ENCODE measurements at regions not wholly inside any gene's neighbourhood (a gene's known extent, or its start where the extent isn't known, plus 50 kb on each side); places are given as distances from the start of the nearest gene placed in this dataset.

GRCh38 chr7:9835199-9835598, 1138.5 kb upstream of the PHF14 start:
- intact Hi-C loops (cut with micrococcal nuclease; ENCODE audit: unreplicated experiment) = no loop called here
- CTCF ChIA-PET = interaction anchor here (0.5 kb wide), 1 partner anchor 1196 kb away, joined by 11 read pairs; no protein-coding TSS in a partner anchor
- no peaks in the 10 kb centered on the region for H3K27me3 ChIP-seq (ENCODE audit: insufficient read depth, low read depth)

DNA sequence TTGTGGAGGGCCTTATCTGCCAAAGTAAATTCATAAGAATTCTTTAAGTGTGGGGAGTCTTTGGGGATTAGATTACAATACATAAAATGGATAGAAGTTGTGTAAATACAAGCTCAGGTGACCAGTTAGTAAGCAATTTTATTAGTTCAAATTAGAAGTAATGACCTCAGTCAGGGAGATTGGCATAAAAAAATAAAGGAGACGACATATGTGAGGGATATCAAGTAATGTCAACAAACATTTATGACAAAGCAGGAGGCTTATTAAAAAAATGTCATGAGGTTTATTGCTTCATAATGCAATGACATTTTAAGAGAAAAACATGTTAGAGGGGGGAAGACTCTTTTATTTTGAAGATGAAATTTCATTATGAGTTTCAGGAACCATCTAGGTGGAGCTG, 1137.0 kb upstream of the PHF14 start:
- no peaks in the 10 kb centered on the region for H3F3A ChIP-seq (ENCODE audit: insufficient read depth, low read depth)
- H3K4me2 ChIP-seq = no peak overlapping the region
- TF ChIP-seq, protein P1, sequence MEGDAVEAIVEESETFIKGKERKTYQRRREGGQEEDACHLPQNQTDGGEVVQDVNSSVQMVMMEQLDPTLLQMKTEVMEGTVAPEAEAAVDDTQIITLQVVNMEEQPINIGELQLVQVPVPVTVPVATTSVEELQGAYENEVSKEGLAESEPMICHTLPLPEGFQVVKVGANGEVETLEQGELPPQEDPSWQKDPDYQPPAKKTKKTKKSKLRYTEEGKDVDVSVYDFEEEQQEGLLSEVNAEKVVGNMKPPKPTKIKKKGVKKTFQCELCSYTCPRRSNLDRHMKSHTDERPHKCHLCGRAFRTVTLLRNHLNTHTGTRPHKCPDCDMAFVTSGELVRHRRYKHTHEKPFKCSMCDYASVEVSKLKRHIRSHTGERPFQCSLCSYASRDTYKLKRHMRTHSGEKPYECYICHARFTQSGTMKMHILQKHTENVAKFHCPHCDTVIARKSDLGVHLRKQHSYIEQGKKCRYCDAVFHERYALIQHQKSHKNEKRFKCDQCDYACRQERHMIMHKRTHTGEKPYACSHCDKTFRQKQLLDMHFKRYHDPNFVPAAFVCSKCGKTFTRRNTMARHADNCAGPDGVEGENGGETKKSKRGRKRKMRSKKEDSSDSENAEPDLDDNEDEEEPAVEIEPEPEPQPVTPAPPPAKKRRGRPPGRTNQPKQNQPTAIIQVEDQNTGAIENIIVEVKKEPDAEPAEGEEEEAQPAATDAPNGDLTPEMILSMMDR (conservative IDR thresholded peaks at IDR 0.05) = no peak
- no peak for TF ChIP-seq EZH2 (IDR thresholded peaks at IDR 0.05; ENCODE audit: low read depth)
- no peak overlapping the region for H3K27ac ChIP-seq
- H3K9me3 ChIP-seq (ENCODE audit: insufficient read depth, low read depth) = no peaks in the 10 kb centered on the region
- H4K20me1 ChIP-seq (ENCODE audit: insufficient read depth) = no peaks in the 10 kb centered on the region
- H3K4me1 ChIP-seq (replicated peaks; ENCODE audit: insufficient read depth) = no peaks in the 10 kb centered on the region
- H3K36me3 ChIP-seq (ENCODE audit: low read depth) = no peaks in the 10 kb centered on the region
- no peaks in the 10 kb centered on the region for H3K9me2 ChIP-seq (ENCODE audit: insufficient read depth)
- no peak overlapping the region for H2AFZ ChIP-seq
- DNase-seq = no peak
- H3K79me2 ChIP-seq (ENCODE audit: low read depth) = no peaks in the 10 kb centered on the region
- ChIA-PET CTCF (no interaction called here), POLR2A (ENCODE audit: unreplicated experiment) (no interaction called here)
- intact Hi-C loops (cut with micrococcal nuclease; ENCODE audit: unreplicated experiment) = no loop called here
- no TSS peak for BruUV-seq (replicated peaks)
- H3K27me3 ChIP-seq (ENCODE audit: insufficient read depth, low read depth) = no peaks in the 10 kb centered on the region
- H3K4me3 ChIP-seq = no peak overlapping the region

More at GRCh38 chr7:9835199-9835598, 1138.5 kb upstream of the PHF14 start:
- Histone ChIP-seq H4K20me1 (ENCODE audit: insufficient read depth) (no peaks in the 10 kb centered on the region), H3K4me2 (no peak overlapping the region), H3K9me2 (ENCODE audit: insufficient read depth) (no peaks in the 10 kb centered on the region), H3K27ac (no peak overlapping the region), H3K4me1 (replicated peaks; ENCODE audit: insufficient read depth) (no peaks in the 10 kb centered on the region), H3K79me2 (ENCODE audit: low read depth) (no peaks in the 10 kb centered on the region), H3K9me3 (ENCODE audit: insufficient read depth, low read depth) (no peaks in the 10 kb centered on the region; the same call in 1 of the 2 replicates), H3K36me3 (ENCODE audit: low read depth) (no peaks in the 10 kb centered on the region), H3F3A (ENCODE audit: insufficient read depth, low read depth) (no peaks in the 10 kb centered on the region), H2AFZ (no peak overlapping the region), H3K4me3 (no peak overlapping the region)
- peak in 1 of 2 experiments; percentile 46 for DNase-seq
- POLR2A ChIA-PET (ENCODE audit: unreplicated experiment) = no interaction called here
- BruUV-seq (replicated peaks) = no TSS peak
- TF ChIP-seq EZH2 (IDR thresholded peaks at IDR 0.05; ENCODE audit: low read depth) = no peak
- TF ChIP-seq, protein P1 (conservative IDR thresholded peaks at IDR 0.05) = no peak

DNA sequence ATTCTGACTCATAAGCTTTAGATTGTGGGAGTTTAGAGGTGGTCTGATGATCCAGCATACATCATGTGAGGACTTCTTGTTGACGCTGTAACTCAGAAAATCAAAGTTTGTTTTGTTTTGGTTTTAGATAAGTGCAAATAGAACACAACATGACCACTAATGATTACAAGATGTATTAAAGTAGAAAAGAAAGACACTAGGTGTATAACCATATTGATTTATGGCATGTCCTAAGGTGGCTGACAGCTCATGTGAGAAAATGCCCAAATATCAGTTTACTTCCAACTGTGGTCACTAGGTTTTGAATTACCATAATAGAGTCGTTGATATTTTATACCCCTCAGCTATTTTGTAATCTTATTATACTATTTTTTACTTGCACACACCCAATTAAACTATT, 1131.4 kb upstream of the PHF14 start:
- no peak for DNase-seq
- POLR2A ChIA-PET (ENCODE audit: unreplicated experiment) = no interaction called here
- BruUV-seq (replicated peaks) = no TSS peak

More for the DNA sequence above, 1131.4 kb upstream of the PHF14 start:
- H3K9me3 ChIP-seq (ENCODE audit: insufficient read depth, low read depth) = no peaks in the 10 kb centered on the region
- H3K4me3 ChIP-seq = no peak overlapping the region
- no peaks in the 10 kb centered on the region for H3K9me2 ChIP-seq (ENCODE audit: insufficient read depth)
- H3K27me3 ChIP-seq (ENCODE audit: insufficient read depth, low read depth) = no peaks in the 10 kb centered on the region
- H2AFZ ChIP-seq = no peak overlapping the region
- CTCF ChIA-PET = no interaction called here
- no peaks in the 10 kb centered on the region for H3K79me2 ChIP-seq (ENCODE audit: low read depth)
- no peaks in the 10 kb centered on the region for H3K4me1 ChIP-seq (replicated peaks; ENCODE audit: insufficient read depth)
- no peak overlapping the region for H3K27ac ChIP-seq
- TF ChIP-seq, protein P1 (conservative IDR thresholded peaks at IDR 0.05) = no peak
- TF ChIP-seq EZH2 (IDR thresholded peaks at IDR 0.05; ENCODE audit: low read depth) = no peak
- H4K20me1 ChIP-seq (ENCODE audit: insufficient read depth) = no peaks in the 10 kb centered on the region
- H3F3A ChIP-seq (ENCODE audit: insufficient read depth, low read depth) = no peaks in the 10 kb centered on the region
- intact Hi-C loops (cut with micrococcal nuclease; ENCODE audit: unreplicated experiment) = no loop called here
- H3K4me2 ChIP-seq = no peak overlapping the region
- no peaks in the 10 kb centered on the region for H3K36me3 ChIP-seq (ENCODE audit: low read depth)
